ENCODE measurements at regions not wholly inside any gene's neighbourhood (a gene's known extent, or its start where the extent isn't known, plus 50 kb on each side); places are given as distances from the start of the nearest gene placed in this dataset.

GRCh38 chr7:46527360-46527759 lies 606.3 kb upstream of the IGFBP3 start:
- TF ChIP-seq REST (IDR thresholded peaks at IDR 0.05; ENCODE audit: insufficient read depth in 1 of 2, low read depth in 2 of 2, low read length in 2 of 2) (no peak), FOXP2 (optimal IDR thresholded peaks at IDR 0.05; ENCODE audit: borderline replicate concordance, extremely low read depth, extremely low read length, insufficient read depth) (no peak), POLR2AphosphoS5 (IDR thresholded peaks at IDR 0.05; ENCODE audit: low read depth, low read length) (no peak), TAF1 (IDR thresholded peaks at IDR 0.05; ENCODE audit: borderline replicate concordance, insufficient read depth, low read length) (no peak)

GRCh38 chr7:46525876-46526275 lies 604.8 kb upstream of the IGFBP3 start:
- TF ChIP-seq POLR2AphosphoS5 (IDR thresholded peaks at IDR 0.05; ENCODE audit: low read depth, low read length) (no peak), FOXP2 (optimal IDR thresholded peaks at IDR 0.05; ENCODE audit: borderline replicate concordance, extremely low read depth, extremely low read length, insufficient read depth) (no peak), REST (IDR thresholded peaks at IDR 0.05; ENCODE audit: insufficient read depth in 1 of 2, low read depth in 2 of 2, low read length in 2 of 2) (no peak), SIN3A (IDR thresholded peaks at IDR 0.05; ENCODE audit: borderline replicate concordance, insufficient read depth, low read length) (no peak), TAF1 (IDR thresholded peaks at IDR 0.05; ENCODE audit: borderline replicate concordance, insufficient read depth, low read length) (no peak)

GRCh38 chr7:46524350-46524749 lies 603.3 kb upstream of the IGFBP3 start:
- TF ChIP-seq TAF1 (IDR thresholded peaks at IDR 0.05; ENCODE audit: borderline replicate concordance, insufficient read depth, low read length), result no peak
- TF ChIP-seq FOXP2 (optimal IDR thresholded peaks at IDR 0.05; ENCODE audit: borderline replicate concordance, extremely low read depth, extremely low read length, insufficient read depth), result no peak
- TF ChIP-seq REST (IDR thresholded peaks at IDR 0.05; ENCODE audit: insufficient read depth in 1 of 2, low read depth in 2 of 2, low read length in 2 of 2), result no peak
- TF ChIP-seq SIN3A (IDR thresholded peaks at IDR 0.05; ENCODE audit: borderline replicate concordance, insufficient read depth, low read length), result no peak
- TF ChIP-seq POLR2AphosphoS5 (IDR thresholded peaks at IDR 0.05; ENCODE audit: low read depth, low read length), result no peak

GRCh38 chr7:46522354-46522906 lies 601.4 kb upstream of the IGFBP3 start:
- TF ChIP-seq FOXP2 (optimal IDR thresholded peaks at IDR 0.05; ENCODE audit: borderline replicate concordance, extremely low read depth, extremely low read length, insufficient read depth) (no peak), TAF1 (IDR thresholded peaks at IDR 0.05; ENCODE audit: borderline replicate concordance, insufficient read depth, low read length) (no peak), REST (IDR thresholded peaks at IDR 0.05; ENCODE audit: insufficient read depth in 1 of 2, low read depth in 2 of 2, low read length in 2 of 2) (no peak), POLR2AphosphoS5 (IDR thresholded peaks at IDR 0.05; ENCODE audit: low read depth, low read length) (no peak), SIN3A (IDR thresholded peaks at IDR 0.05; ENCODE audit: borderline replicate concordance, insufficient read depth, low read length) (no peak)

DNA sequence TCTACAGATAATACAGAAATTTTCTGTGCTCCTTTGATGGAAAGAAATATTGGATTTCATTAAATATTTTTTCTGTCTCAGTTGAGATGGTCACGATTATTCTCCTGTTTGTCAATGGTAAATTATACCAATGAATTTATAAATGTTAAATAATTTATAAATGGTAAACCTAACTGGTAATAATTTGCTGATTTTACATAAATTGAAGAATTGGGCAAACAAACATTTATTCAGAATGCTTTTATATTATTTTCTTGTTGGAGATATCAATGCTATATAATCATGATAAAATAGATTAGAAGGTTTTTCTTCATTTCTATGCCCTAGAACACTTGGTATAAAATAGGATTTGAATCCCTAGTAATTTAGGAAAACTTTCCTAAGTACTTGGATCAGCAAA lies 597.6 kb upstream of the IGFBP3 start:
- TF ChIP-seq SIN3A (IDR thresholded peaks at IDR 0.05; ENCODE audit: borderline replicate concordance, insufficient read depth, low read length), result no peak
- TF ChIP-seq POLR2AphosphoS5 (IDR thresholded peaks at IDR 0.05; ENCODE audit: low read depth, low read length), result no peak
- TF ChIP-seq FOXP2 (optimal IDR thresholded peaks at IDR 0.05; ENCODE audit: borderline replicate concordance, extremely low read depth, extremely low read length, insufficient read depth), result no peak
- TF ChIP-seq REST (IDR thresholded peaks at IDR 0.05; ENCODE audit: insufficient read depth in 1 of 2, low read depth in 2 of 2, low read length in 2 of 2), result no peak
- TF ChIP-seq TAF1 (IDR thresholded peaks at IDR 0.05; ENCODE audit: borderline replicate concordance, insufficient read depth, low read length), result no peak
